Gastrocnemius medialis (tissue), 4 donors: ENCODE measurements at regions not wholly inside any gene's neighbourhood (a gene's known extent, or its start where the extent isn't known, plus 50 kb on each side); places are given as distances from the start of the nearest gene placed in this dataset.

Experiments
- CTCF ChIP-seq, 5 experiments: fragments of 450-650 bp in 3 of 5; fragments of 200-600 bp in 2 of 5; sonication (generic) in 2 of 5; IDR thresholded peaks in 4 of 5; conservative IDR thresholded peaks in 1 of 5; 1 replicate in 4 of 5; 2 replicates in 1 of 5; pipeline ENCODE4 v1.5.1; 2016 to 2019; ENCODE audit warnings: antibody characterized with exemption in 5 of 5, mild to moderate bottlenecking in 3 of 5, moderate library complexity in 3 of 5
- POLR2A ChIP-seq, 2 donors: fragments of 450-650 bp; IDR thresholded peaks; one replicate each; pipeline ENCODE4 v1.6.1; 2017; ENCODE audit warnings: antibody characterized with exemption in 2 of 2, mild to moderate bottlenecking in 2 of 2, moderate library complexity in 2 of 2

- TF ChIP-seq POLR2A (IDR thresholded peaks at IDR 0.05), result no peak
- TF ChIP-seq CTCF (IDR thresholded peaks at IDR 0.05 in 4 of 5, conservative IDR thresholded peaks at IDR 0.05 in 1 of 5), result no peak
Measured at GRCh38 chr5:87081511-87082372, 185.9 kb upstream of the RASA1 start.
